ENCODE measurements at regions not wholly inside any gene's neighbourhood (a gene's known extent, or its start where the extent isn't known, plus 50 kb on each side); places are given as distances from the start of the nearest gene placed in this dataset.

DNA sequence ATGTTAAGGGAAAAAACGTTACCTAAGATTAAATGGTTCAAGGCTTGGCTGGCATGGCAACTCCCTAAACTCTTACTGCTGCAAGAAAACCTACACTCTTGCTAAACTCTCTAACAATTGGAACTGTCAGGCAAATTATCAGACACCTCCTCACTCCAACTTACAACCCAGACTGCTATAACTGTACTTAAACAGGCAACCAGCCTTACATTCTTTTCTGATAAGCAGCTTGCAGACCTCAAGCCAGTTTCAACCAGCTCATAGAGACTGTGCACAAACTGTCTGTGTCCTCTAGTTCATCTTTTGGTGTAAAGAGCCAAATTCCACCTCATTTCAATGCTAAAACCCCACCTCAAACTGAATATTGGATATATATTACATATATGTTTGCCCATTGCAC, 504.9 kb downstream of the UBE2NL start:
- Histone ChIP-seq H4K20me1 (ENCODE audit: insufficient read depth, low read length) (no peaks in the 10 kb centered on the region), H3K4me3 (replicated peaks in 1 of 3; ENCODE audit: insufficient read depth in 1 of 3, low read depth in 2 of 3, low read length in 3 of 3) (no peak overlapping the region), H2AFZ (ENCODE audit: low read length) (no peak overlapping the region), H3K9me3 (ENCODE audit: low read length) (peaks cover 27% of the 10 kb centered on the region; the same call in 1 of the 2 replicates), H3K79me2 (ENCODE audit: insufficient read depth, low read length) (no peaks in the 10 kb centered on the region), H3K27me3 (ENCODE audit: control insufficient read depth in 1 of 2, insufficient read depth in 2 of 2, low read length in 2 of 2) (no peaks in the 10 kb centered on the region), H3K4me2 (ENCODE audit: low read depth, low read length) (no peak overlapping the region), H3K27ac (ENCODE audit: extremely low read length, insufficient read depth, low read length) (no peak overlapping the region), H3K36me3 (replicated peaks in 1 of 2; ENCODE audit: control insufficient read depth in 1 of 2, insufficient read depth in 2 of 2, low read length in 2 of 2) (no peaks in the 10 kb centered on the region), H3K9ac (ENCODE audit: insufficient read depth, low read depth, low read length) (no peak overlapping the region), H3K4me1 (ENCODE audit: insufficient read depth, low read length) (no peaks in the 10 kb centered on the region)
- CTCF ChIA-PET (ENCODE audit: low intra/inter-chr PET ratio, low total read pairs) = no interaction called here
- in situ Hi-C loops (cut with HindIII; ENCODE audit: extremely low pct_ligation_motif_present, low pct_unique_long_range_greater_than_20kb) = no loop called here
- intact Hi-C loops (cut with micrococcal nuclease; ENCODE audit: unreplicated experiment) = no loop called here
- DNase-seq (ENCODE audit: low spot score) (no peak), FAIRE-seq (no peak), ATAC-seq (no peak)
- BruUV-seq (replicated peaks) = no TSS peak
- 0% methylated on average over 1 of the region's 1 CpG for WGBS (ENCODE audit: low lambda C conversion rate)
- TF ChIP-seq ONECUT2 (CRISPR knock-in tag; IDR thresholded peaks at IDR 0.05) = no peak
- TF ChIP-seq ZNF232 (CRISPR knock-in tag; IDR thresholded peaks at IDR 0.05; ENCODE audit: borderline replicate concordance) = no peak
- TF ChIP-seq SAP130 (CRISPR knock-in tag; IDR thresholded peaks at IDR 0.05; ENCODE audit: low read depth) = no peak
- no peak for TF ChIP-seq ZNF530 (CRISPR knock-in tag; IDR thresholded peaks at IDR 0.05; ENCODE audit: low read depth)
- no peak for TF ChIP-seq SCMH1 (CRISPR knock-in tag; IDR thresholded peaks at IDR 0.05; ENCODE audit: borderline replicate concordance)
- TF ChIP-seq ZSCAN21 (CRISPR knock-in tag; IDR thresholded peaks at IDR 0.05; ENCODE audit: borderline replicate concordance) = no peak
- TF ChIP-seq SATB2 (CRISPR knock-in tag; IDR thresholded peaks at IDR 0.05) = no peak
- no peak for TF ChIP-seq ZNF383 (CRISPR knock-in tag; IDR thresholded peaks at IDR 0.05; ENCODE audit: borderline replicate concordance)
- TF ChIP-seq CENPX (CRISPR knock-in tag; IDR thresholded peaks at IDR 0.05) = no peak
- TF ChIP-seq, protein P1, sequence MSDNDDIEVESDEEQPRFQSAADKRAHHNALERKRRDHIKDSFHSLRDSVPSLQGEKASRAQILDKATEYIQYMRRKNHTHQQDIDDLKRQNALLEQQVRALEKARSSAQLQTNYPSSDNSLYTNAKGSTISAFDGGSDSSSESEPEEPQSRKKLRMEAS (IDR thresholded peaks at IDR 0.05) = no peak
- POLR2A ChIA-PET = no interaction called here

Small RNAs in the stretch of these regions (small RNA-seq; reads per million reads assigned to genes)
- 0 reads per million in 3 experiments for gene AC234064.1 (ENCODE audit: insufficient read depth in 2 of 3, insufficient read length in 3 of 3, low read depth in 2 of 3, low replicate concordance in 1 of 3)
